Testis (tissue), 2 donors: ENCODE measurements at regions not wholly inside any gene's neighbourhood (a gene's known extent, or its start where the extent isn't known, plus 50 kb on each side); places are given as distances from the start of the nearest gene placed in this dataset.

Source experiments
- DNase-seq: peaks from one replicate; pipeline ENCODE4 v3.0.0-alpha.2; 2019
- H3K27ac ChIP-seq, 2 donors: fragments of 200-600 bp; sonication (generic); one replicate each; pipeline ENCODE4 v1.5.1; 2019
- H3K27me3 ChIP-seq: fragments of 200-600 bp; sonication (generic); one replicate; pipeline ENCODE4 v1.5.1; 2019
- H3K36me3 ChIP-seq: fragments of 200-600 bp; sonication (generic); one replicate; pipeline ENCODE4 v1.5.1; 2017; ENCODE audit warnings: low read depth; ENCODE audit errors: missing control alignments
- H3K4me1 ChIP-seq: fragments of 200-600 bp; sonication (generic); one replicate; pipeline ENCODE4 v1.5.1; 2019
- H3K4me3 ChIP-seq, 2 donors: fragments of 200-600 bp; sonication (generic); one replicate each; pipeline ENCODE4 v1.5.1; 2017 to 2019
- H3K9me3 ChIP-seq: fragments of 200-600 bp; sonication (generic); one replicate; pipeline ENCODE4 v1.5.1; 2017
- CTCF ChIP-seq, 3 experiments: fragments of 450-650 bp in 2 of 3; fragments of 200-600 bp in 1 of 3; sonication (generic) in 1 of 3; IDR thresholded peaks; one replicate each; pipeline ENCODE4 v1.5.1; 2016 to 2019; ENCODE audit warnings: antibody characterized with exemption in 3 of 3, mild to moderate bottlenecking in 2 of 3, moderate library complexity in 1 of 3
- POLR2A ChIP-seq: fragments of 450-650 bp; IDR thresholded peaks from one replicate; pipeline ENCODE4 v1.6.1; 2017; ENCODE audit warnings: antibody characterized with exemption, mild to moderate bottlenecking, moderate library complexity
- WGBS, 2 donors: methylation state at CpG; one replicate each; pipeline ENCODE4 v1.1.5; 2018; 5-methylcytosine and 5-hydroxymethylcytosine counted together
- intact Hi-C: fragments of 100-400 bp; cut with DNase I; formaldehyde crosslinking; loops from one replicate; pipeline ENCODE4 v1.15.1; 2023; ENCODE audit warnings: low total_unique reads

GRCh38 chr20:60359010-60359409 lies 400.8 kb downstream of the CDH26 start:
- no peaks in the 10 kb centered on the region for H3K9me3 ChIP-seq

GRCh38 chr20:60361761-60362395 lies 403.7 kb downstream of the CDH26 start:
- no peak for TF ChIP-seq CTCF (IDR thresholded peaks at IDR 0.05)
- no peak for TF ChIP-seq POLR2A
- 82 to 89% methylated on average over 10 of the region's 10 CpGs for WGBS, 2 donors
- Histone ChIP-seq H3K27me3 (no peaks in the 10 kb centered on the region), H3K9me3 (no peaks in the 10 kb centered on the region), H3K36me3 (no peaks in the 10 kb centered on the region), H3K27ac (no peak overlapping the region), H3K4me3 (no peak overlapping the region), H3K4me1 (no peaks in the 10 kb centered on the region)
- intact Hi-C loops, result no loop called here
- no peak for DNase-seq

More at GRCh38 chr20:60359010-60359409, 400.8 kb downstream of the CDH26 start:
- no peaks in the 10 kb centered on the region for H3K27me3 ChIP-seq
- no peaks in the 10 kb centered on the region for H3K36me3 ChIP-seq
- H3K4me3 ChIP-seq, result no peak overlapping the region
- no peak overlapping the region for H3K27ac ChIP-seq
- TF ChIP-seq CTCF (IDR thresholded peaks at IDR 0.05), result no peak
- TF ChIP-seq POLR2A, result no peak
- 87 to 98% methylated on average over 4 to 5 of the region's 5 CpGs for WGBS, 2 donors
- intact Hi-C loops, result no loop called here
- no peaks in the 10 kb centered on the region for H3K4me1 ChIP-seq
- no peak for DNase-seq

- Histone ChIP-seq H3K4me1 (no peaks in the 10 kb centered on the region), H3K4me3 (no peak overlapping the region), H3K9me3 (no peaks in the 10 kb centered on the region), H3K27ac (no peak overlapping the region), H3K27me3 (no peaks in the 10 kb centered on the region), H3K36me3 (no peaks in the 10 kb centered on the region)
- TF ChIP-seq CTCF (IDR thresholded peaks at IDR 0.05) (no peak), POLR2A (no peak)
- intact Hi-C loops, result no loop called here
- 56 to 77% methylated on average over 5 of the region's 5 CpGs for WGBS, 2 donors
- no peak for DNase-seq
These were observed 404.3 kb downstream of the CDH26 start for GRCh38 chr20:60362531-60362930.

- no peaks in the 10 kb centered on the region for H3K36me3 ChIP-seq
- H3K27ac ChIP-seq, result no peak overlapping the region
- TF ChIP-seq POLR2A (no peak), CTCF (IDR thresholded peaks at IDR 0.05) (no peak)
- no peaks in the 10 kb centered on the region for H3K4me1 ChIP-seq
- no peaks in the 10 kb centered on the region for H3K27me3 ChIP-seq
- WGBS, 2 donors, result 90 to 91% methylated on average over 11 to 12 of the region's 12 CpGs
- intact Hi-C loops, result no loop called here
- H3K9me3 ChIP-seq, result no peaks in the 10 kb centered on the region
- no peak overlapping the region for H3K4me3 ChIP-seq
- no peak for DNase-seq
These were observed 405.5 kb downstream of the CDH26 start for GRCh38 chr20:60363698-60364097.

- no peaks in the 10 kb centered on the region for H3K36me3 ChIP-seq
- no peaks in the 10 kb centered on the region for H3K4me1 ChIP-seq
- no peaks in the 10 kb centered on the region for H3K9me3 ChIP-seq
- 79% methylated on average over 8 of the region's 8 CpGs for WGBS, 2 donors
- peak; percentile 20 for DNase-seq
- no peaks in the 10 kb centered on the region for H3K27me3 ChIP-seq
- TF ChIP-seq CTCF (IDR thresholded peaks at IDR 0.05) (no peak), POLR2A (no peak)
- intact Hi-C loops, result no loop called here
- H3K4me3 ChIP-seq, result no peak overlapping the region
- no peak overlapping the region for H3K27ac ChIP-seq
These were observed 406.9 kb downstream of the CDH26 start for GRCh38 chr20:60365064-60365666.
